Hepatic stellate cell (primary cell): ENCODE measurements at regions not wholly inside any gene's neighbourhood (a gene's known extent, or its start where the extent isn't known, plus 50 kb on each side); places are given as distances from the start of the nearest gene placed in this dataset.

ENCODE experiments used
- DNase-seq: peaks from one replicate; pipeline ENCODE4 v3.0.0; 2011; ENCODE audit warnings: low spot score

- no peak for DNase-seq
Measured at GRCh38 chr2:71791501-71792135, 338.3 kb downstream of the DYSF start.

DNA sequence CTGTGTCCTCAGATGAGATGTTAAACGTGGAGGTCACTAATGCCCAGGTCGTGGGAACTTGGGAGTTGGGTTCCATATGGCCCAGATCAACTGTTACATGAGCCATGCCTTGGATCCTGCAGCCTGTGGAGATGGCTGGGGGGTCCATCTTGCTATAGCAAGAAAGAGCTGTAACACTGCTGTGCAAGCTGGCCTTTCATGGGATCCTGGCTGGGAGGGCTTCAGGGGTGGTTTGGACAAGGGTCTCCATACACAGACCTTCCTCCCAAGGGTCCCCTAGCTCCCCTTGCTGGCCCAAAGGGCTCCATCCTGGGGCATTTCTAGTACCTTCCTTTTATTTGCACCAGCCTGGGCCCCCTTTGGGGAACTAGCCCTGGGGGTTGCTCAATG, 337.7 kb downstream of the DYSF start:
- no peak for DNase-seq

DNA sequence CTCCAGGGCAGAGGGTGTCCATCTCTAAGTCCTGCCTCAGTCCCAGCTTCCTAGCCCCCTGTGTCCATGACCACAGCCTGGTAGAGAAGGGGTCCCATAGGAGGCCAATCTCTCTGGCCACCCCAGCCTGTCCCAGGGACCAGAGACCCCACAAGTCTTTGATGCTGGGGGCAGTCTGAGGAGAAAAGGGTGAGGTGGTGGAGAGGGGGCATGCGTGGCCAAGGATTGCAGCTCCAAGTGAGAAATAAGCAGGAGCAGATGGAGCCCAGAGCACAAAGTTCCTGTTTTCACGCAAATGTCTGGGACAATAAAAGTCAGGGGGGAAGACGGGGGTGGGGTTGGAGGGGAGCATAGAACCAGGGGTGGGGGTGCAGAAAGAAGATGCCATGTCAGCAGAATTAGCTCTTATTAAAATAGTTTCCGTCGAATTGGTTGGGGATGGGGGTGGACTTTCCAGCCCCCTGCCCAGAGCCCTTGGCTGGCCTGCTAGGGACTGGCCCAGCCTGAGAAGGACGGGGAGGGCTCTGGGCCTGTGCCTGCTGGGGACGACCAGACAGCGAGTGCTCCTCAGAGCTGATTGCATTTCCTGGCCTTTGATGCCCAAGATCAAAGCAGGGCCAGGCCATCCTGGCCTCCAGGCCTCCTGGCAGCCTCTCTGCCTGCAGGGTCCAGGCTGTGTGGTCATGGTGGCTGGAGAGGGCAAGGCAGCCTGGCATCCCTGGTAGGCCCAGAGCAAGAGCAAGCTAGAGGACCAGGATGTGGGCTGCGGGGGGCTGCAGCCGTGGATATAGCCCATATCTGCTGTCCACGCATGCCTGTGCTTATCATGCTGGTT, 337.1 kb downstream of the DYSF start:
- no peak for DNase-seq

DNA sequence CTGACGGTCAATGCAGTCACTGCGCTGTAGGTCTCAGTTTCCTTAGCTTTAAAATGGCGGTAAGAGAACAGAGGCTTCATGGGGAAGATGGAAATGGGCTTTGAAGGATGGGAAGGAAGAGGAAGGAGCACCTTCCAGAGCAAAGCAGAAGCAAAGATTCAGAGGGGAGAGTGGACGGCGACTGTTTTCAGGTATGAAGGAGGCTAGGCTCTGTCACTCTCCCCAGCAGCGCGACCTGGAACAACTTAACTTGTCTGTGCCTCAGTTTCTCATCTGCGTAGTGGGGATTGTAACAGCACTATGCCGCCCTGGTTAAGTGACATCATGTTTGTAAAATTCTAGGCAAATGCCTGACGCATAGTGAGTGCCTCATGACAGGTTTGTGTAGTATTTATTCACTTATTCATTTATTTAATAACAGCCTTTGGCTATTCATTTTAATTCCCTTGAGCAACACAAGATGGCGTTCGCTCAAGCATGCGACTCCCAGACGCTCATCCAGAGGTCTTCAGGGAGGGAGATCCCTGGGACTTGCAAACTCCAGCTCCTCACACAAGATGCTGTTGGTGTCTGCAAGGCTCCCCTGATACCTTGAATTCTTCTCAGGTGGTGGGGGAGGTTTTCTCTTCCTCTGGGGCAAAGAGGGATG, 336.3 kb downstream of the DYSF start:
- DNase-seq: no peak

GRCh38 chr2:71788601-71789240, 335.4 kb downstream of the DYSF start:
- no peak for DNase-seq

DNA sequence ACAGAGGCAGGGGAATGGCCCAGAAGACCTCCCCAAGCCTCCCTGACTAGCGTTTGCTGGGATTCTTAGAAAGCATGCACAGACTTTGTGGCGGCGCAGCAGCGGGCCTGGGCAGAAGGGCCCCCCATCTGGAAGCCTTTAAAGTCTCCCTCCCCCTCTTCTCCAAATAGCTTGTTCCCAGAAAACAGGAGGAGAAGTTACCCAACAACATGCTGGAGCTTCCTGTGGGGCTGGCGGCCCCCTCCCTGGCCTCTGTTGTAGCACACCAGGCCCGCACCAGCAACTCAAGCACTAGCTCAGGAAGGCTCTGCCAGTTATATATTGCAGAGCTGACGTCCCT, 334.8 kb downstream of the DYSF start:
- no peak for DNase-seq

GRCh38 chr2:71787476-71788185, 334.3 kb downstream of the DYSF start:
- DNase-seq: no peak

- DNase-seq: no peak
Measured at GRCh38 chr2:71787108-71787415, 333.7 kb downstream of the DYSF start.

DNA sequence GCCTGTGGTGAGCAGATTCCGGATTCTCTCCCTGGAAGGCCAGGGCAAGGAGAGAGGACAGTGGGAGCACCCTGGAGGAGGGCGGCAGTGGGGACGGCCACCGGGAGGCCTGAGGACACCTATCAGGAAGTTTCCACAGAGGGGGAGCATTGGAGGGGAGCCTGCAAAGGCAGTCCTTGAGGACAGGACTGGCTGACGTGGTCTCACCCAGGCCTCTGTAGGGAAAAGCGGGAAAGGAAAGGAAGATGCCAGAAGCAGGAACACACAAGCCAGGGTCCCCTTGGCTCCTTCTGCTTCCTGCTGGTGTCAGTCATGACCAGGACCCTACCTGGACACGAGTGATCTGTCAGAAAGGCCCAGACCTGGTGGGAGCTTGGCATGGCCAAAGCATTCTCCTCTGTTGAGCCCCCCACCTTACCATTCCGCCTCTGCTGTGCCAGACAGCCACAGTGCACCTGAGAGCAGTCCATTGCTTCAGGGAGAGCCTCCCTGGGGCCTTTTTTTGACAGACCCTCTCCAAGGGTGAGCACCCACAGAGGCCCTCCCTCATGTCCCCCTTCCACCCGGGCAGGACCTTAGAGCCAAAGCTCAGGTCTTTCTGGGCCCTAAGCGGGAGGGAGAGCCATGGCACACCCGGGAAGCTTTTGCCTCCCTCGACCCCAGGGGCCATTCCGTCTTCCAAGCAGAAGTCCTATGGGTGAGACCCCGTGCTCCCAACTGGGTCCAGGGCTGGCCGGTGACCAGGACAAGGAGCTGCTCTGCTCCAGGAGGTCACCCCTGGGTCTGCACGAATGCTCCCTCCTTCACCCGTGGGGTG, 333.1 kb downstream of the DYSF start:
- DNase-seq: no peak

DNA sequence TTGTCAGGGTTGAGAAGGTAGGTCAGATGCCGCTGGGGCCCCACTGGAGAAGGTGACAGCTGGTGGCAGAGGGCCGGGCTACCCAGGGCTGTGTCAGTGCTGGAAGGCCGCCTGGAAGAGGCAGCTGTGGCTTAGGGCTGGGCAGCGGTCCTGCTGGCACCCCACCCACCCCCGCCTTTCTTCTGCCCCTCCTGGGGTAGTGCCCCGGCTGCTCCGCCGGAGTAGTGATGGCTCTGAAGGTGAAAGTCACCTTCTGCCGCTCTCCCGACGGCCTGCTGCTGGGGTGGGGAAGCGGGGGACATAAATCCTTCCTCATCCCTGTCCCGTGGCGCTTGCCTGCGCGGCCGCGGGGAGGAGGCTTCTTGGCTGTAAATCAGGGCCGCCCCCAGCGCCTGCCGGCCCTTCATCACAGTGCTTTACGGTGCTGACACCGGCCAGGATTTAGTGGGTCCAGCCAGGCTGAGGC, 332.2 kb downstream of the DYSF start:
- DNase-seq: no peak

GRCh38 chr2:71784734-71785511, 331.6 kb downstream of the DYSF start:
- peak; percentile 80 for DNase-seq

DNA sequence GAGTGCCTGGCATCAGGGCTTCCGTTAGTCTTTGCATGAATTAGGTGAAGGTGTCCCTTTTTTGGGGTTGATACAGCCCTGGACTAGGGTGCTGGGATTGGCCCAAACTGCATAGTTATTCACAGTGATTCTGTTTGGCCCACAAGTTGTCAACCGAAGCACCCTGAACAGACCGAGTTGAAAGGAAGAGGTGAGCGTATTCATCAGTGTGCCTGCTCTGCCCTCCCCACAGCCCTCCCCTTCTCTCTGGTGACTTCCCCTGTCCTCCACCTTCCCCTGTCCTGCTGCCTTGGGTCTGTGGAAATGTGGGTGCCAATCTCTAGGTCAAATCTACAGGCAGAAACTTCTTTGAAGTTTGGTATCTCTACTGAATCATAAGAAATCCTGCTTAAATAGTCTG, 330.5 kb downstream of the DYSF start:
- DNase-seq: no peak

DNA sequence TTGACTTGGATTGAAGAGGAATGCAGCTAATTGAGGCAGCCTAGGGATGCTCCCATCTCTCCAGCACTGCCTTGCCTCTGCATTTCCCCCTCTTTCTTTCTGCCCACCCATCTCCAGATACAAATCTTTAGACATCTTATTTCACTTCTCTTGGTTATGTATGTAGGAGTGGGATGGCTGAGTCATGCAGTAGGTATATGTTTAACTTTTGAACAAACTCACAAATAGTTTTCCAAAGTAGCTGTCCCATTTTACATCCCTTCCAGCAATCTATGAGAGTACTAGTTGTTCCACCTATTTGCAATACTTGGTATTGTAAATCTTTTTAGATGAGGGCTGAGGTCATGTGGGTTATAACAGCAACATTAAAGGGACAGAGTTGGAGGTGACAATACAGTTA, 329.9 kb downstream of the DYSF start:
- DNase-seq: peak; percentile 20

- DNase-seq: no peak
Measured at GRCh38 chr2:71782323-71782722, 329.0 kb downstream of the DYSF start.

GRCh38 chr2:71781695-71782228, 328.4 kb downstream of the DYSF start:
- no peak for DNase-seq

- DNase-seq: no peak
Measured at GRCh38 chr2:71780162-71780561, 326.8 kb downstream of the DYSF start.

- no peak for DNase-seq
Measured at GRCh38 chr2:71779774-71780105, 326.4 kb downstream of the DYSF start.

DNA sequence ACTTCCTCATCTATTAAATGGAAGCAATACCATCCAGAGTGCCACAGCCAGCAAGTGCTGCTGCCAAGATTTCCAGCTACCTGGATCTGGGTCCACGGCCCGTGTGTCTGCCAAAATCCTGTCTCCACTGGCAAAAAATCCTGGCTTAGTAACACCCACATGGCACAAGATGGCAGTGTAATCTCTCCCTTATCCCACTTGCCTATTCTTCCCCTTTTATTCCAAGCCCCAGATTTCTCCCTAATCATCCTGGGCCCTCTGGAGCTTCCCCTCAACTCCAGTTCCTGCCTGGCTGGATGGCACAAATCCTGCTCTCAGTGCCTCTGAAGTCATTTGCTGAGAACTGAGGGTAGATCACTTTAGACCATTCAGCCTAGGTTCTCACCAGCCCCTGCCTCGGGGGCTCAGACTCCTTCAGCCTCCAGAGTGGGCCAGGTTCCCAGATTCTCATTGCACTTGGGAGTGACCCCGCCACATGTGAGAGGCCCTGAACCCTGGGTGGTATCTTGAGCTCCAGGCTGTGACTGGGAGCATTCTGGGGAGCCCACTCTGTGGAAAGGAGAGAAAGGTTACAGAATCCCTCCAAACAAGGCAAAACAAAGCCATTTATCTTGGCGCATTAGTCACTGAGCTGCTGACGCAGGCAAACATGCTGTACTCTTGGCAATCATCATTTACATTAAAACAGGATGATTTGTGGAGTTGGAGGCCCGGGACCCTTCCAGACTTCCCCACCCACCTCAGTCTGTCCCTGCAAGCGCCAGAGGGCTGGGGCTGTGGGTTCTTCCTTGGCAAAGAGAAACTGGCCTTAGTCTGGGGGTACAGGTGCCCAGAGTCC, 325.8 kb downstream of the DYSF start:
- DNase-seq: peak; percentile 8

- peak; percentile 2 for DNase-seq
Measured at GRCh38 chr2:71778514-71778913, 325.2 kb downstream of the DYSF start.

DNA sequence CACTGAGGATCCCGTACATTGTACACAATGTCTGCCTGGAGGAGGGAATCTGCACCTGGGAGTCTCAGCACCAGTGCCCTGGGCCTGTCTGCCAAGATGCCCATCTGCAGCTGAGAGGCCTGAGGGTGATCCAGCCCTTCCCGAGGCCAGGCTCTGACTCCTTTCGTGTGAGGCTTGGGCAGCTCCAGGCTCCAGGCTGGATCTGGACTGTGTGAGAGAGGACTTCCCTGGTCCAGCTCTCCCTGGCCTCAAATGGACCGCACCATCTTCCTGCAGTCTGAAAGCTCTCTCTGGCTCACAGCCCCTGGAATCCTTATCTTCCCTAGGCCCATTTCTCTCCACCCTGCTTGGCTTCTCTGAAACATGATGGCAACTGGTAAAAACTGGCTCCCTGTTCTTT, 324.6 kb downstream of the DYSF start:
- DNase-seq: no peak
